HepG2 (cell line): ENCODE measurements at regions not wholly inside any gene's neighbourhood (a gene's known extent, or its start where the extent isn't known, plus 50 kb on each side); places are given as distances from the start of the nearest gene placed in this dataset.

Source experiments
- ATAC-seq: fragments of 200-7000 bp; cut with Tn5 transposase; 3 replicates; pipeline ENCODE4 v1.9.1; 2020; ENCODE audit warnings: mild to moderate bottlenecking, moderate library complexity
- BruUV-seq: library from RNA; stranded (reverse); fragments of 400-500 nt; replicated peaks from 2 replicates; lab custom pipeline; 2021; lab: Mats Ljungman, UMichigan
- CTCF ChIA-PET: fragments of 300-600 bp; formaldehyde crosslinking; extraction: SDS; loops from one replicate; lab custom pipeline; 2021; ENCODE audit warnings: low total read pairs, inconsistent platforms, low intra/inter-chr PET ratio; lab: Yijun Ruan, JAX
- POLR2A ChIA-PET: fragments of 350-600 bp; sonication (Branson Sonifier 250); formaldehyde crosslinking; loops from one replicate; lab custom pipeline; 2020; ENCODE audit warnings: antibody characterized with exemption, inconsistent platforms; lab: Yijun Ruan, JAX
- DNase-seq: peaks from one replicate; pipeline ENCODE4 v3.0.0-alpha.2; 2015; ENCODE audit warnings: low spot score
- FAIRE-seq: peaks from 3 replicates; lab custom pipeline; 2011; peaks lifted over from hg19 to GRCh38; lab: Jason Lieb, UNC
- H2AFZ ChIP-seq: one replicate; pipeline ENCODE4 v1.6.1; 2011; ENCODE audit warnings: low read length, inconsistent platforms
- H3K27ac ChIP-seq: fragments of 300-600 bp; 3 replicates; pipeline ENCODE4 v1.8.0; 2011; ENCODE audit warnings: mixed run types, mild to moderate bottlenecking, mixed read lengths, low read length, inconsistent platforms; ENCODE audit not compliant: insufficient read depth; ENCODE audit errors: extremely low read length
- H3K27me3 ChIP-seq, 2 experiments: fragments of 200-600 bp in 1 of 2; 2 replicates in 1 of 2; 3 replicates in 1 of 2; pipeline versions ENCODE4 v1.6.0 to v1.8.0; 2011; ENCODE audit warnings: low read length in 2 of 2, mild to moderate bottlenecking in 2 of 2, moderate library complexity in 2 of 2, inconsistent platforms in 1 of 2; ENCODE audit not compliant: insufficient read depth in 2 of 2, control insufficient read depth in 1 of 2
- H3K36me3 ChIP-seq, 2 experiments: fragments of 200-600 bp in 1 of 2; replicated peaks in 1 of 2; 2 replicates in 1 of 2; 3 replicates in 1 of 2; pipeline versions ENCODE4 v1.5.1 to v1.8.0; 2011; ENCODE audit warnings: low read length in 2 of 2, inconsistent platforms in 1 of 2; ENCODE audit not compliant: insufficient read depth in 2 of 2, control insufficient read depth in 1 of 2
- H3K4me1 ChIP-seq: 2 replicates; pipeline ENCODE4 v1.5.1; 2012; ENCODE audit warnings: low read length, inconsistent platforms; ENCODE audit not compliant: insufficient read depth
- H3K4me2 ChIP-seq: 2 replicates; pipeline ENCODE4 v1.6.0; 2011; ENCODE audit warnings: low read depth, low read length, inconsistent platforms
- H3K4me3 ChIP-seq, 3 experiments: fragments of 200-600 bp in 1 of 3; sonication (generic), shearing (Covaris generic) in 1 of 3; replicated peaks in 1 of 3; 2 replicates each; pipeline ENCODE4 v1.5.1; 2011 to 2016; ENCODE audit warnings: low read length in 3 of 3, inconsistent platforms in 2 of 3, low read depth in 2 of 3, mild to moderate bottlenecking in 2 of 3, control low read depth in 1 of 3, mixed read lengths in 1 of 3; ENCODE audit not compliant: insufficient read depth in 1 of 3
- H3K79me2 ChIP-seq: one replicate; pipeline ENCODE4 v1.6.1; 2011; ENCODE audit warnings: low read length, inconsistent platforms; ENCODE audit not compliant: insufficient read depth
- H3K9ac ChIP-seq: 2 replicates; pipeline ENCODE4 v1.6.0; 2011; ENCODE audit warnings: mild to moderate bottlenecking, low read depth, low read length, inconsistent platforms; ENCODE audit not compliant: insufficient read depth
- H3K9me3 ChIP-seq: 2 replicates; pipeline ENCODE4 v1.5.1; 2012; ENCODE audit warnings: mild to moderate bottlenecking, low read length
- H4K20me1 ChIP-seq: 2 replicates; pipeline ENCODE4 v1.6.0; 2011; ENCODE audit warnings: inconsistent platforms, mild to moderate bottlenecking, low read length, moderate library complexity; ENCODE audit not compliant: insufficient read depth
- BORCS8-MEF2B ChIP-seq: sonication (generic); formaldehyde crosslinking; IDR thresholded peaks from 2 replicates; pipeline ENCODE4 v1.8.0; 2022; ENCODE audit warnings: mild to moderate bottlenecking, missing genetic modification reagents
- KDM2A ChIP-seq: sonication (generic); formaldehyde crosslinking; IDR thresholded peaks from 2 replicates; pipeline ENCODE4 v1.4.0; 2020; ENCODE audit warnings: low read depth, missing genetic modification reagents, borderline replicate concordance
- ZNF431 ChIP-seq: sonication (generic); formaldehyde crosslinking; IDR thresholded peaks from 2 replicates; pipeline ENCODE4 v1.9.0; 2022; ENCODE audit warnings: missing genetic modification reagents, low read depth, mild to moderate bottlenecking, borderline replicate concordance
- ZNF747 ChIP-seq: sonication (generic); formaldehyde crosslinking; IDR thresholded peaks from 2 replicates; pipeline ENCODE4 v1.8.1; 2023; ENCODE audit warnings: missing genetic modification reagents, mild to moderate bottlenecking, borderline replicate concordance
- WGBS: methylation state at CpG from one replicate; pipeline ENCODE4 v1.1.6; 2017; ENCODE audit warnings: low lambda C conversion rate; 5-methylcytosine and 5-hydroxymethylcytosine counted together
- in situ Hi-C: cut with HindIII; loops from 2 replicates; pipeline ENCODE4 v1.10.0; 2017; ENCODE audit warnings: low pct_unique_long_range_greater_than_20kb; ENCODE audit not compliant: extremely low pct_ligation_motif_present
- intact Hi-C: fragments of 100-400 bp; cut with micrococcal nuclease; formaldehyde crosslinking; loops from one replicate; pipeline ENCODE4 v1.10.0; 2022; ENCODE audit not compliant: unreplicated experiment
- TF ChIP-seq, protein P1 (sequence below): sonication (generic); formaldehyde crosslinking; IDR thresholded peaks from 2 replicates; pipeline ENCODE4 v1.5.0; 2020; ENCODE audit warnings: mild to moderate bottlenecking, missing genetic modification reagents
- TF ChIP-seq, protein P2 (sequence below): sonication (generic); formaldehyde crosslinking; IDR thresholded peaks from 2 replicates; pipeline ENCODE4 v1.4.0; 2020; ENCODE audit warnings: missing genetic modification reagents, borderline replicate concordance
- TF ChIP-seq, protein P3 (sequence below): sonication (generic); formaldehyde crosslinking; IDR thresholded peaks from 2 replicates; pipeline ENCODE4 v1.8.0; 2022; ENCODE audit warnings: mild to moderate bottlenecking, missing genetic modification reagents; ENCODE audit not compliant: insufficient replicate concordance
- TF ChIP-seq, protein P4 (sequence below): sonication (generic); formaldehyde crosslinking; IDR thresholded peaks from 2 replicates; pipeline ENCODE4 v1.8.0; 2023; ENCODE audit warnings: mild to moderate bottlenecking, missing genetic modification reagents
- TF ChIP-seq, protein P5 (sequence below): sonication (generic); formaldehyde crosslinking; IDR thresholded peaks from 2 replicates; pipeline ENCODE4 v1.4.0; 2020; ENCODE audit warnings: missing genetic modification reagents
- TF ChIP-seq, protein P6 (sequence below): sonication (generic); formaldehyde crosslinking; IDR thresholded peaks from 2 replicates; pipeline ENCODE4 v1.8.1; 2022; ENCODE audit warnings: mild to moderate bottlenecking, missing genetic modification reagents

DNA sequence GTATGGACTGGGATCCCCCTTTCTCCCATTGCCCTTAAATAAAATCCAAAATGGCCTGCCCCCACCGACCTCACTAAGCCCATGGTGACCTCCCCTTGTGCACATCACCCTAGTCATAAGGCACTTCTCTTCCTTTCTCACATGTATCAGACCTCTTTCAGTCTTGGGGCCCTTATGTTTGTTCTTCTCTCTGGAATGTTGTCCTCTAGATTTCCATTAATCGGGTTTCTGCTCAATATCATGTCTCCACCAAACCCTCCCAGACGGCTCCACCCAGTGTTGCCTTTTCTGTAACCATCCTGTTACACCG is 196.3 kb downstream of the ERCC6L2 start:
- Histone ChIP-seq H3K27ac (no peak overlapping the region), H4K20me1 (no peaks in the 10 kb centered on the region), H3K27me3 (peaks cover 1 to 17% of the 10 kb centered on the region in 2 experiments; a peak in 3 of 5 replicates), H3K4me2 (no peak overlapping the region), H3K9me3 (no peaks in the 10 kb centered on the region), H3K79me2 (no peaks in the 10 kb centered on the region), H3K9ac (no peak overlapping the region), H3K36me3 (no peaks in the 10 kb centered on the region), H3K4me3 (no peak overlapping the region), H2AFZ (no peak overlapping the region), H3K4me1 (no peaks in the 10 kb centered on the region)
- no peak for DNase-seq
- in situ Hi-C loops (no loop called here), intact Hi-C loops (no loop called here)
- ChIA-PET POLR2A (no interaction called here), CTCF (no interaction called here)
- no peak for FAIRE-seq
- BruUV-seq, result no TSS peak
- no peak for ATAC-seq
- WGBS, result 38% methylated on average over 4 of the region's 4 CpGs
- TF ChIP-seq, protein P1, sequence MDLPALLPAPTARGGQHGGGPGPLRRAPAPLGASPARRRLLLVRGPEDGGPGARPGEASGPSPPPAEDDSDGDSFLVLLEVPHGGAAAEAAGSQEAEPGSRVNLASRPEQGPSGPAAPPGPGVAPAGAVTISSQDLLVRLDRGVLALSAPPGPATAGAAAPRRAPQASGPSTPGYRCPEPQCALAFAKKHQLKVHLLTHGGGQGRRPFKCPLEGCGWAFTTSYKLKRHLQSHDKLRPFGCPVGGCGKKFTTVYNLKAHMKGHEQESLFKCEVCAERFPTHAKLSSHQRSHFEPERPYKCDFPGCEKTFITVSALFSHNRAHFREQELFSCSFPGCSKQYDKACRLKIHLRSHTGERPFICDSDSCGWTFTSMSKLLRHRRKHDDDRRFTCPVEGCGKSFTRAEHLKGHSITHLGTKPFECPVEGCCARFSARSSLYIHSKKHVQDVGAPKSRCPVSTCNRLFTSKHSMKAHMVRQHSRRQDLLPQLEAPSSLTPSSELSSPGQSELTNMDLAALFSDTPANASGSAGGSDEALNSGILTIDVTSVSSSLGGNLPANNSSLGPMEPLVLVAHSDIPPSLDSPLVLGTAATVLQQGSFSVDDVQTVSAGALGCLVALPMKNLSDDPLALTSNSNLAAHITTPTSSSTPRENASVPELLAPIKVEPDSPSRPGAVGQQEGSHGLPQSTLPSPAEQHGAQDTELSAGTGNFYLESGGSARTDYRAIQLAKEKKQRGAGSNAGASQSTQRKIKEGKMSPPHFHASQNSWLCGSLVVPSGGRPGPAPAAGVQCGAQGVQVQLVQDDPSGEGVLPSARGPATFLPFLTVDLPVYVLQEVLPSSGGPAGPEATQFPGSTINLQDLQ (CRISPR knock-in tag), result no peak
- TF ChIP-seq, protein P2, sequence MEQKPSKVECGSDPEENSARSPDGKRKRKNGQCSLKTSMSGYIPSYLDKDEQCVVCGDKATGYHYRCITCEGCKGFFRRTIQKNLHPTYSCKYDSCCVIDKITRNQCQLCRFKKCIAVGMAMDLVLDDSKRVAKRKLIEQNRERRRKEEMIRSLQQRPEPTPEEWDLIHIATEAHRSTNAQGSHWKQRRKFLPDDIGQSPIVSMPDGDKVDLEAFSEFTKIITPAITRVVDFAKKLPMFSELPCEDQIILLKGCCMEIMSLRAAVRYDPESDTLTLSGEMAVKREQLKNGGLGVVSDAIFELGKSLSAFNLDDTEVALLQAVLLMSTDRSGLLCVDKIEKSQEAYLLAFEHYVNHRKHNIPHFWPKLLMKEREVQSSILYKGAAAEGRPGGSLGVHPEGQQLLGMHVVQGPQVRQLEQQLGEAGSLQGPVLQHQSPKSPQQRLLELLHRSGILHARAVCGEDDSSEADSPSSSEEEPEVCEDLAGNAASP (CRISPR knock-in tag), result no peak
- TF ChIP-seq ZNF747 (no peak), KDM2A (CRISPR knock-in tag) (no peak), BORCS8-MEF2B (CRISPR knock-in tag) (no peak), ZNF431 (CRISPR knock-in tag) (no peak)
- TF ChIP-seq, protein P3, sequence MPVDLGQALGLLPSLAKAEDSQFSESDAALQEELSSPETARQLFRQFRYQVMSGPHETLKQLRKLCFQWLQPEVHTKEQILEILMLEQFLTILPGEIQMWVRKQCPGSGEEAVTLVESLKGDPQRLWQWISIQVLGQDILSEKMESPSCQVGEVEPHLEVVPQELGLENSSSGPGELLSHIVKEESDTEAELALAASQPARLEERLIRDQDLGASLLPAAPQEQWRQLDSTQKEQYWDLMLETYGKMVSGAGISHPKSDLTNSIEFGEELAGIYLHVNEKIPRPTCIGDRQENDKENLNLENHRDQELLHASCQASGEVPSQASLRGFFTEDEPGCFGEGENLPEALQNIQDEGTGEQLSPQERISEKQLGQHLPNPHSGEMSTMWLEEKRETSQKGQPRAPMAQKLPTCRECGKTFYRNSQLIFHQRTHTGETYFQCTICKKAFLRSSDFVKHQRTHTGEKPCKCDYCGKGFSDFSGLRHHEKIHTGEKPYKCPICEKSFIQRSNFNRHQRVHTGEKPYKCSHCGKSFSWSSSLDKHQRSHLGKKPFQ, result no peak
- TF ChIP-seq, protein P4, sequence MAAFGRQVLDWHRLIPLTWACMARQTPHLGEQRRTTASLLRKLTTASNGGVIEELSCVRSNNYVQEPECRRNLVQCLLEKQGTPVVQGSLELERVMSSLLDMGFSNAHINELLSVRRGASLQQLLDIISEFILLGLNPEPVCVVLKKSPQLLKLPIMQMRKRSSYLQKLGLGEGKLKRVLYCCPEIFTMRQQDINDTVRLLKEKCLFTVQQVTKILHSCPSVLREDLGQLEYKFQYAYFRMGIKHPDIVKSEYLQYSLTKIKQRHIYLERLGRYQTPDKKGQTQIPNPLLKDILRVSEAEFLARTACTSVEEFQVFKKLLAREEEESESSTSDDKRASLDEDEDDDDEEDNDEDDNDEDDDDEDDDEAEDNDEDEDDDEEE (CRISPR knock-in tag), result no peak
- TF ChIP-seq, protein P5, sequence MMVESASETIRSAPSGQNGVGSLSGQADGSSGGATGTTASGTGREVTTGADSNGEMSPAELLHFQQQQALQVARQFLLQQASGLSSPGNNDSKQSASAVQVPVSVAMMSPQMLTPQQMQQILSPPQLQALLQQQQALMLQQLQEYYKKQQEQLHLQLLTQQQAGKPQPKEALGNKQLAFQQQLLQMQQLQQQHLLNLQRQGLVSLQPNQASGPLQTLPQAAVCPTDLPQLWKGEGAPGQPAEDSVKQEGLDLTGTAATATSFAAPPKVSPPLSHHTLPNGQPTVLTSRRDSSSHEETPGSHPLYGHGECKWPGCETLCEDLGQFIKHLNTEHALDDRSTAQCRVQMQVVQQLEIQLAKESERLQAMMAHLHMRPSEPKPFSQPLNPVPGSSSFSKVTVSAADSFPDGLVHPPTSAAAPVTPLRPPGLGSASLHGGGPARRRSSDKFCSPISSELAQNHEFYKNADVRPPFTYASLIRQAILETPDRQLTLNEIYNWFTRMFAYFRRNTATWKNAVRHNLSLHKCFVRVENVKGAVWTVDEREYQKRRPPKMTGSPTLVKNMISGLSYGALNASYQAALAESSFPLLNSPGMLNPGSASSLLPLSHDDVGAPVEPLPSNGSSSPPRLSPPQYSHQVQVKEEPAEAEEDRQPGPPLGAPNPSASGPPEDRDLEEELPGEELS, result no peak
- TF ChIP-seq, protein P6, sequence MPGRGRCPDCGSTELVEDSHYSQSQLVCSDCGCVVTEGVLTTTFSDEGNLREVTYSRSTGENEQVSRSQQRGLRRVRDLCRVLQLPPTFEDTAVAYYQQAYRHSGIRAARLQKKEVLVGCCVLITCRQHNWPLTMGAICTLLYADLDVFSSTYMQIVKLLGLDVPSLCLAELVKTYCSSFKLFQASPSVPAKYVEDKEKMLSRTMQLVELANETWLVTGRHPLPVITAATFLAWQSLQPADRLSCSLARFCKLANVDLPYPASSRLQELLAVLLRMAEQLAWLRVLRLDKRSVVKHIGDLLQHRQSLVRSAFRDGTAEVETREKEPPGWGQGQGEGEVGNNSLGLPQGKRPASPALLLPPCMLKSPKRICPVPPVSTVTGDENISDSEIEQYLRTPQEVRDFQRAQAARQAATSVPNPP (CRISPR knock-in tag), result no peak
